GM23338 (cell line): ENCODE measurements at regions not wholly inside any gene's neighbourhood (a gene's known extent, or its start where the extent isn't known, plus 50 kb on each side); places are given as distances from the start of the nearest gene placed in this dataset.

Experiments used
- ATAC-seq: fragments of 200-7000 bp; cut with Tn5 transposase; 3 replicates; pipeline ENCODE4 v1.9.1; 2020
- DNase-seq: peaks from one replicate; pipeline ENCODE4 v3.0.0-alpha.2; 2015; ENCODE audit warnings: low spot score
- H2AFZ ChIP-seq: fragments of 200-600 bp; sonication (generic); 2 replicates; pipeline ENCODE4 v1.8.0; 2016; ENCODE audit warnings: antibody characterized with exemption, mild to moderate bottlenecking, moderate library complexity
- H3F3A ChIP-seq: fragments of 200-600 bp; sonication (generic); replicated peaks from 2 replicates; pipeline ENCODE4 v1.8.0; 2017; ENCODE audit warnings: antibody characterized with exemption, mixed run types, low read depth
- H3K27ac ChIP-seq: fragments of 200-600 bp; sonication (generic); 2 replicates; pipeline ENCODE4 v1.6.1; 2016; ENCODE audit warnings: low read depth
- H3K27me3 ChIP-seq: fragments of 200-600 bp; sonication (generic); 2 replicates; pipeline ENCODE4 v1.8.0; 2016; ENCODE audit warnings: mild to moderate bottlenecking, mixed run types, moderate library complexity; ENCODE audit not compliant: insufficient read depth
- H3K36me3 ChIP-seq: fragments of 200-600 bp; sonication (generic); 2 replicates; pipeline ENCODE4 v1.8.0; 2016; ENCODE audit warnings: mild to moderate bottlenecking; ENCODE audit not compliant: insufficient read depth
- H3K4me1 ChIP-seq: fragments of 200-600 bp; sonication (generic); 2 replicates; pipeline ENCODE4 v1.8.0; 2016; ENCODE audit warnings: mild to moderate bottlenecking, moderate library complexity; ENCODE audit not compliant: insufficient read depth
- H3K4me2 ChIP-seq: fragments of 200-600 bp; sonication (generic); 2 replicates; pipeline ENCODE4 v1.7.1; 2017; ENCODE audit warnings: mixed run types
- H3K4me3 ChIP-seq: fragments of 200-600 bp; sonication (generic); 2 replicates; pipeline ENCODE4 v1.6.1; 2016; ENCODE audit warnings: mixed run types
- H3K79me2 ChIP-seq: fragments of 200-600 bp; sonication (generic); replicated peaks from 2 replicates; pipeline ENCODE4 v1.8.0; 2017; ENCODE audit warnings: mild to moderate bottlenecking; ENCODE audit not compliant: insufficient read depth
- H3K9me2 ChIP-seq: fragments of 200-600 bp; sonication (generic); 2 replicates; pipeline ENCODE4 v1.8.0; 2017; ENCODE audit not compliant: insufficient read depth
- H4K20me1 ChIP-seq: fragments of 200-600 bp; sonication (generic); replicated peaks from 2 replicates; pipeline ENCODE4 v1.8.0; 2017; ENCODE audit warnings: mild to moderate bottlenecking; ENCODE audit not compliant: insufficient read depth
- H3K27ac Mint-ChIP-seq: 2 replicates; pipeline ENCODE4 v1.8.0; 2020; ENCODE audit warnings: inconsistent platforms, mild to moderate bottlenecking, moderate library complexity, mixed read lengths
- H3K27me3 Mint-ChIP-seq: 3 replicates; pipeline ENCODE4 v1.8.0; 2022; ENCODE audit warnings: low read depth, mild to moderate bottlenecking, moderate library complexity, mixed read lengths, inconsistent platforms; ENCODE audit not compliant: insufficient read depth, poor library complexity
- H3K36me3 Mint-ChIP-seq: 3 replicates; pipeline ENCODE4 v1.8.0; 2021; ENCODE audit warnings: low read depth, mild to moderate bottlenecking, inconsistent platforms, moderate library complexity, mixed read lengths
- H3K4me1 Mint-ChIP-seq: 3 replicates; pipeline ENCODE4 v1.8.0; 2020; ENCODE audit warnings: mild to moderate bottlenecking, inconsistent platforms, mixed read lengths
- H3K4me3 Mint-ChIP-seq: 3 replicates; pipeline ENCODE4 v1.8.0; 2021; ENCODE audit warnings: moderate library complexity, mild to moderate bottlenecking, inconsistent platforms, mixed read lengths
- H3K9me3 Mint-ChIP-seq: 3 replicates; pipeline ENCODE4 v1.8.0; 2020; ENCODE audit warnings: moderate library complexity, mild to moderate bottlenecking, inconsistent platforms, mixed read lengths
- CREB1 ChIP-seq: fragments of 250-450 bp; sonication (Bioruptor Pico); IDR thresholded peaks from 2 replicates; pipeline ENCODE4 v1.5.0; 2020; ENCODE audit warnings: low read depth, mild to moderate bottlenecking, moderate library complexity
- CTCF ChIP-seq, 2 experiments: fragments of 200-600 bp in 1 of 2; sonication (generic) in 1 of 2; conservative IDR thresholded peaks; 2 replicates each; pipeline versions ENCODE4 v1.5.1 to v1.6.1; 2016 to 2017; ENCODE audit warnings: antibody characterized with exemption in 2 of 2, low read depth in 2 of 2, mild to moderate bottlenecking in 2 of 2, moderate library complexity in 1 of 2
- EZH2 ChIP-seq: fragments of 200-600 bp; sonication (generic); IDR thresholded peaks from one replicate; pipeline ENCODE4 v1.8.0; 2017; ENCODE audit warnings: antibody characterized with exemption, mild to moderate bottlenecking, low read depth; ENCODE audit not compliant: unreplicated experiment
- EZH2phosphoT487 ChIP-seq: fragments of 200-600 bp; sonication (generic); IDR thresholded peaks from one replicate; pipeline ENCODE4 v1.8.1; 2018; ENCODE audit warnings: antibody characterized with exemption; ENCODE audit not compliant: unreplicated experiment
- JUNB ChIP-seq: IDR thresholded peaks from one replicate; pipeline ENCODE4 v1.6.1; 2016; ENCODE audit warnings: antibody characterized with exemption; ENCODE audit not compliant: unreplicated experiment
- NANOG ChIP-seq: IDR thresholded peaks from 2 replicates; pipeline ENCODE4 v1.6.1; 2016; ENCODE audit warnings: antibody characterized with exemption, borderline replicate concordance
- POLR2AphosphoS5 ChIP-seq: IDR thresholded peaks from 2 replicates; pipeline ENCODE4 v1.6.1; 2016; ENCODE audit warnings: antibody characterized with exemption, low read depth
- STAT1 ChIP-seq: IDR thresholded peaks from one replicate; pipeline ENCODE4 v1.6.1; 2016; ENCODE audit warnings: antibody characterized with exemption; ENCODE audit not compliant: unreplicated experiment
- ZNF114 ChIP-seq: fragments of 250-450 bp; sonication (Bioruptor Pico); IDR thresholded peaks from 2 replicates; pipeline ENCODE4 v1.5.0; 2020; ENCODE audit warnings: mild to moderate bottlenecking, moderate library complexity
- ZNF331 ChIP-seq: fragments of 250-450 bp; sonication (Bioruptor Pico); IDR thresholded peaks from 2 replicates; pipeline ENCODE4 v1.5.0; 2020; ENCODE audit warnings: low read depth, mild to moderate bottlenecking, moderate library complexity
- ZNF462 ChIP-seq: fragments of 250-450 bp; sonication (Bioruptor Pico); IDR thresholded peaks from 2 replicates; pipeline ENCODE4 v1.5.0; 2020; ENCODE audit warnings: mild to moderate bottlenecking, moderate library complexity
- TF ChIP-seq, protein P1 (sequence below): IDR thresholded peaks from 2 replicates; pipeline ENCODE4 v1.6.1; 2016; ENCODE audit warnings: antibody characterized with exemption
- TF ChIP-seq, protein P2 (sequence below): IDR thresholded peaks from one replicate; pipeline ENCODE4 v1.6.1; 2018; ENCODE audit warnings: antibody characterized with exemption; ENCODE audit not compliant: unreplicated experiment

- Histone ChIP-seq H3K4me2 (no peak overlapping the region), H3K27ac (no peak overlapping the region), H4K20me1 (no peaks in the 10 kb centered on the region), H3K4me1 (no peaks in the 10 kb centered on the region), H3K36me3 (no peaks in the 10 kb centered on the region), H3K79me2 (no peaks in the 10 kb centered on the region), H2AFZ (no peak overlapping the region), H3K9me2 (no peaks in the 10 kb centered on the region), H3K4me3 (no peak overlapping the region), H3K27me3 (no peaks in the 10 kb centered on the region), H3F3A (no peaks in the 10 kb centered on the region)
- Mint-ChIP-seq H3K9me3 (peaks cover 21% of the 10 kb centered on the region), H3K27me3 (no peaks in the 10 kb centered on the region), H3K4me1 (no peaks in the 10 kb centered on the region), H3K36me3 (peaks cover 49% of the 10 kb centered on the region), H3K27ac (no peak overlapping the region), H3K4me3 (no peak overlapping the region)
- TF ChIP-seq EZH2phosphoT487: no peak
- TF ChIP-seq ZNF331 (CRISPR knock-in tag): no peak
- no peak for TF ChIP-seq STAT1
- no peak for TF ChIP-seq EZH2
- TF ChIP-seq CREB1 (CRISPR knock-in tag): no peak
- TF ChIP-seq NANOG: no peak
- TF ChIP-seq ZNF462 (CRISPR knock-in tag): no peak
- TF ChIP-seq ZNF114 (CRISPR knock-in tag): no peak
- TF ChIP-seq, protein P1, sequence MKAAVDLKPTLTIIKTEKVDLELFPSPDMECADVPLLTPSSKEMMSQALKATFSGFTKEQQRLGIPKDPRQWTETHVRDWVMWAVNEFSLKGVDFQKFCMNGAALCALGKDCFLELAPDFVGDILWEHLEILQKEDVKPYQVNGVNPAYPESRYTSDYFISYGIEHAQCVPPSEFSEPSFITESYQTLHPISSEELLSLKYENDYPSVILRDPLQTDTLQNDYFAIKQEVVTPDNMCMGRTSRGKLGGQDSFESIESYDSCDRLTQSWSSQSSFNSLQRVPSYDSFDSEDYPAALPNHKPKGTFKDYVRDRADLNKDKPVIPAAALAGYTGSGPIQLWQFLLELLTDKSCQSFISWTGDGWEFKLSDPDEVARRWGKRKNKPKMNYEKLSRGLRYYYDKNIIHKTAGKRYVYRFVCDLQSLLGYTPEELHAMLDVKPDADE: no peak
- no peak for TF ChIP-seq CTCF (conservative IDR thresholded peaks at IDR 0.05; ENCODE audit: low read depth in 2 of 2)
- TF ChIP-seq POLR2AphosphoS5: no peak
- TF ChIP-seq, protein P2, sequence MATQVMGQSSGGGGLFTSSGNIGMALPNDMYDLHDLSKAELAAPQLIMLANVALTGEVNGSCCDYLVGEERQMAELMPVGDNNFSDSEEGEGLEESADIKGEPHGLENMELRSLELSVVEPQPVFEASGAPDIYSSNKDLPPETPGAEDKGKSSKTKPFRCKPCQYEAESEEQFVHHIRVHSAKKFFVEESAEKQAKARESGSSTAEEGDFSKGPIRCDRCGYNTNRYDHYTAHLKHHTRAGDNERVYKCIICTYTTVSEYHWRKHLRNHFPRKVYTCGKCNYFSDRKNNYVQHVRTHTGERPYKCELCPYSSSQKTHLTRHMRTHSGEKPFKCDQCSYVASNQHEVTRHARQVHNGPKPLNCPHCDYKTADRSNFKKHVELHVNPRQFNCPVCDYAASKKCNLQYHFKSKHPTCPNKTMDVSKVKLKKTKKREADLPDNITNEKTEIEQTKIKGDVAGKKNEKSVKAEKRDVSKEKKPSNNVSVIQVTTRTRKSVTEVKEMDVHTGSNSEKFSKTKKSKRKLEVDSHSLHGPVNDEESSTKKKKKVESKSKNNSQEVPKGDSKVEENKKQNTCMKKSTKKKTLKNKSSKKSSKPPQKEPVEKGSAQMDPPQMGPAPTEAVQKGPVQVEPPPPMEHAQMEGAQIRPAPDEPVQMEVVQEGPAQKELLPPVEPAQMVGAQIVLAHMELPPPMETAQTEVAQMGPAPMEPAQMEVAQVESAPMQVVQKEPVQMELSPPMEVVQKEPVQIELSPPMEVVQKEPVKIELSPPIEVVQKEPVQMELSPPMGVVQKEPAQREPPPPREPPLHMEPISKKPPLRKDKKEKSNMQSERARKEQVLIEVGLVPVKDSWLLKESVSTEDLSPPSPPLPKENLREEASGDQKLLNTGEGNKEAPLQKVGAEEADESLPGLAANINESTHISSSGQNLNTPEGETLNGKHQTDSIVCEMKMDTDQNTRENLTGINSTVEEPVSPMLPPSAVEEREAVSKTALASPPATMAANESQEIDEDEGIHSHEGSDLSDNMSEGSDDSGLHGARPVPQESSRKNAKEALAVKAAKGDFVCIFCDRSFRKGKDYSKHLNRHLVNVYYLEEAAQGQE: no peak
- no peak for TF ChIP-seq JUNB
- DNase-seq (no peak), ATAC-seq (no peak)
Measured at GRCh38 chrX:74160358-74160757, 143.6 kb upstream of the ZCCHC13 start.
